ENCODE measurements at regions not wholly inside any gene's neighbourhood (a gene's known extent, or its start where the extent isn't known, plus 50 kb on each side); places are given as distances from the start of the nearest gene placed in this dataset.

GRCh38 chr16:51919736-51920135, 627.2 kb downstream of the TOX3 start:
- TF ChIP-seq CTCF (IDR thresholded peaks at IDR 0.05) (no peak), POLR2A (IDR thresholded peaks at IDR 0.05) (no peak)
